ENCODE measurements at regions not wholly inside any gene's neighbourhood (a gene's known extent, or its start where the extent isn't known, plus 50 kb on each side); places are given as distances from the start of the nearest gene placed in this dataset.

- H3K27ac ChIP-seq, result no peak overlapping the region
- no peaks in the 10 kb centered on the region for H3K79me2 ChIP-seq (ENCODE audit: insufficient read depth)
- H2AFZ ChIP-seq, result no peak overlapping the region
- H3K9me2 ChIP-seq (ENCODE audit: insufficient read depth), result no peaks in the 10 kb centered on the region
- in situ Hi-C loops (cut with MboI), result no loop called here
- H3K27me3 ChIP-seq (replicated peaks; ENCODE audit: insufficient read depth), result no peaks in the 10 kb centered on the region
- no peak overlapping the region for H3K4me3 ChIP-seq
- H4K20me1 ChIP-seq (ENCODE audit: insufficient read depth), result no peaks in the 10 kb centered on the region
- H3F3A ChIP-seq (ENCODE audit: insufficient read depth), result 0 out of 2 replicates have a peak, but pooled peaks cover 13% of the 10 kb centered on the region
- peaks cover 19% of the 10 kb centered on the region for H3K4me1 ChIP-seq (ENCODE audit: insufficient read depth)
- no peaks in the 10 kb centered on the region for H3K9me3 ChIP-seq (ENCODE audit: low read depth)
- no peak for DNase-seq
- H3K9ac ChIP-seq, result no peak overlapping the region
- no peak overlapping the region for H3K4me2 ChIP-seq (ENCODE audit: unreplicated experiment)
- 71 to 77% methylated on average over 10 to 11 of the region's 11 CpGs for WGBS, 2 experiments (ENCODE audit: low coverage in 1 of 2, low lambda C conversion rate in 2 of 2, missing lambda C conversion rate in 2 of 2)
- no peak for TF ChIP-seq EZH2 (IDR thresholded peaks at IDR 0.05; ENCODE audit: insufficient read depth, poor library complexity, severe bottlenecking)
- TF ChIP-seq EZH2phosphoT487 (IDR thresholded peaks at IDR 0.05; ENCODE audit: insufficient read depth, low read depth), result no peak
- no peaks in the 10 kb centered on the region for H3K36me3 ChIP-seq (ENCODE audit: low read depth)
Measured at GRCh38 chr15:61656391-61656790, 403.9 kb downstream of the VPS13C start.

GRCh38 chr15:61655881-61656280, 404.4 kb downstream of the VPS13C start:
- Histone ChIP-seq H3K36me3 (ENCODE audit: low read depth) (no peaks in the 10 kb centered on the region), H3K9me2 (ENCODE audit: insufficient read depth) (no peaks in the 10 kb centered on the region), H3K27me3 (replicated peaks; ENCODE audit: insufficient read depth) (no peaks in the 10 kb centered on the region), H3K9ac (no peak overlapping the region), H3K27ac (no peak overlapping the region), H3K4me1 (ENCODE audit: insufficient read depth) (peaks cover 16% of the 10 kb centered on the region), H4K20me1 (ENCODE audit: insufficient read depth) (no peaks in the 10 kb centered on the region), H2AFZ (no peak overlapping the region), H3F3A (ENCODE audit: insufficient read depth) (0 out of 2 replicates have a peak, but pooled peaks cover 13% of the 10 kb centered on the region), H3K4me3 (no peak overlapping the region), H3K4me2 (ENCODE audit: unreplicated experiment) (no peak overlapping the region), H3K79me2 (ENCODE audit: insufficient read depth) (no peaks in the 10 kb centered on the region), H3K9me3 (ENCODE audit: low read depth) (no peaks in the 10 kb centered on the region)
- in situ Hi-C loops (cut with MboI), result no loop called here
- 9 to 19% methylated on average over 3 of the region's 3 CpGs for WGBS, 2 experiments (ENCODE audit: low coverage in 1 of 2, low lambda C conversion rate in 2 of 2, missing lambda C conversion rate in 2 of 2)
- no peak for TF ChIP-seq EZH2 (IDR thresholded peaks at IDR 0.05; ENCODE audit: insufficient read depth, poor library complexity, severe bottlenecking)
- no peak for TF ChIP-seq EZH2phosphoT487 (IDR thresholded peaks at IDR 0.05; ENCODE audit: insufficient read depth, low read depth)
- no peak for DNase-seq

GRCh38 chr15:61654918-61655317, 405.3 kb downstream of the VPS13C start:
- DNase-seq, result no peak
- peaks cover 8% of the 10 kb centered on the region for H3K4me1 ChIP-seq (ENCODE audit: insufficient read depth)
- no peaks in the 10 kb centered on the region for H3K9me3 ChIP-seq (ENCODE audit: low read depth)
- H3F3A ChIP-seq (ENCODE audit: insufficient read depth), result 0 out of 2 replicates have a peak, but pooled peaks cover 7% of the 10 kb centered on the region
- H3K9ac ChIP-seq, result no peak overlapping the region
- H3K79me2 ChIP-seq (ENCODE audit: insufficient read depth), result no peaks in the 10 kb centered on the region
- H2AFZ ChIP-seq, result no peak overlapping the region
- no peak overlapping the region for H3K4me3 ChIP-seq
- TF ChIP-seq EZH2 (IDR thresholded peaks at IDR 0.05; ENCODE audit: insufficient read depth, poor library complexity, severe bottlenecking), result no peak
- TF ChIP-seq EZH2phosphoT487 (IDR thresholded peaks at IDR 0.05; ENCODE audit: insufficient read depth, low read depth), result no peak
- H3K27ac ChIP-seq, result no peak overlapping the region
- H3K27me3 ChIP-seq (replicated peaks; ENCODE audit: insufficient read depth), result no peaks in the 10 kb centered on the region
- H3K4me2 ChIP-seq (ENCODE audit: unreplicated experiment), result no peak overlapping the region
- H4K20me1 ChIP-seq (ENCODE audit: insufficient read depth), result no peaks in the 10 kb centered on the region
- no peaks in the 10 kb centered on the region for H3K36me3 ChIP-seq (ENCODE audit: low read depth)
- 76 to 81% methylated on average over 12 of the region's 12 CpGs for WGBS, 2 experiments (ENCODE audit: low coverage in 1 of 2, low lambda C conversion rate in 2 of 2, missing lambda C conversion rate in 2 of 2)
- H3K9me2 ChIP-seq (ENCODE audit: insufficient read depth), result no peaks in the 10 kb centered on the region
- in situ Hi-C loops (cut with MboI), result no loop called here

GRCh38 chr15:61654002-61654740, 406.1 kb downstream of the VPS13C start:
- Histone ChIP-seq H3K9me3 (ENCODE audit: low read depth) (no peaks in the 10 kb centered on the region), H3K36me3 (ENCODE audit: low read depth) (no peaks in the 10 kb centered on the region), H4K20me1 (ENCODE audit: insufficient read depth) (no peaks in the 10 kb centered on the region), H3K4me2 (ENCODE audit: unreplicated experiment) (no peak overlapping the region), H3K27me3 (replicated peaks; ENCODE audit: insufficient read depth) (no peaks in the 10 kb centered on the region), H3K4me1 (ENCODE audit: insufficient read depth) (peaks cover 2% of the 10 kb centered on the region; the same call in 1 of the 2 replicates), H3K9me2 (ENCODE audit: insufficient read depth) (no peaks in the 10 kb centered on the region), H3K4me3 (no peak overlapping the region), H3F3A (ENCODE audit: insufficient read depth) (no peaks in the 10 kb centered on the region), H3K9ac (no peak overlapping the region), H2AFZ (no peak overlapping the region), H3K27ac (no peak overlapping the region), H3K79me2 (ENCODE audit: insufficient read depth) (no peaks in the 10 kb centered on the region)
- in situ Hi-C loops (cut with MboI), result no loop called here
- no peak for TF ChIP-seq EZH2 (IDR thresholded peaks at IDR 0.05; ENCODE audit: insufficient read depth, poor library complexity, severe bottlenecking)
- no peak for TF ChIP-seq EZH2phosphoT487 (IDR thresholded peaks at IDR 0.05; ENCODE audit: insufficient read depth, low read depth)
- no peak for DNase-seq
- WGBS, 2 experiments (ENCODE audit: low coverage in 1 of 2, low lambda C conversion rate in 2 of 2, missing lambda C conversion rate in 2 of 2), result 67 to 70% methylated on average over 9 of the region's 9 CpGs
